Endothelial cell of umbilical vein (primary cell): ENCODE measurements at regions not wholly inside any gene's neighbourhood (a gene's known extent, or its start where the extent isn't known, plus 50 kb on each side); places are given as distances from the start of the nearest gene placed in this dataset.

Experiments used
- BruUV-seq: library from RNA; stranded (reverse); fragments of 400-500 nt; replicated peaks from 2 replicates; lab custom pipeline; 2021; lab: Mats Ljungman, UMichigan
- CTCF ChIA-PET: fragments of 300-600, 350-600 bp; sonication (Branson Sonifier 250); formaldehyde crosslinking; loops from one replicate; lab custom pipeline; 2021; ENCODE audit warnings: antibody characterized with exemption, inconsistent platforms; lab: Charles Lee
- POLR2A ChIA-PET: fragments of 300-600, 350-600 bp; sonication (Branson Sonifier 250); formaldehyde crosslinking; loops from one replicate; lab custom pipeline; 2021; ENCODE audit warnings: antibody characterized with exemption, inconsistent platforms; lab: Charles Lee
- DNase-seq: peaks from one replicate; pipeline ENCODE4 v3.0.0-alpha.2; 2011; ENCODE audit warnings: low read depth, low spot score
- FAIRE-seq: peaks from 2 replicates; lab custom pipeline; 2011; peaks lifted over from hg19 to GRCh38; lab: Jason Lieb, UNC
- H2AFZ ChIP-seq: 2 replicates; pipeline ENCODE4 v1.6.0; 2012; ENCODE audit warnings: low read depth, low read length, control low read depth, inconsistent platforms
- H3K27ac ChIP-seq: 2 replicates; pipeline ENCODE4 v1.5.1; 2011; ENCODE audit warnings: low read depth, mild to moderate bottlenecking, control low read depth, low read length, moderate library complexity; ENCODE audit not compliant: insufficient read depth
- H3K27me3 ChIP-seq, 2 experiments: 2 replicates each; pipeline versions ENCODE4 v1.6.0 to v1.6.1; 2011; ENCODE audit warnings: low read length in 2 of 2, mixed read lengths in 1 of 2; ENCODE audit not compliant: control insufficient read depth in 2 of 2, insufficient read depth in 2 of 2
- H3K36me3 ChIP-seq, 2 experiments: 2 replicates in 1 of 2; 3 replicates in 1 of 2; pipeline ENCODE4 v1.5.1; 2011; ENCODE audit warnings: low read length in 2 of 2, mild to moderate bottlenecking in 1 of 2, moderate library complexity in 1 of 2; ENCODE audit not compliant: control insufficient read depth in 2 of 2, insufficient read depth in 2 of 2; ENCODE audit errors: extremely low read depth in 1 of 2
- H3K4me1 ChIP-seq: 3 replicates; pipeline ENCODE4 v1.5.1; 2011; ENCODE audit warnings: mild to moderate bottlenecking, low read length; ENCODE audit not compliant: control insufficient read depth, insufficient read depth; ENCODE audit errors: extremely low read depth
- H3K4me2 ChIP-seq: 2 replicates; pipeline ENCODE4 v1.6.1; 2011; ENCODE audit warnings: low read length, control low read depth, mixed read lengths; ENCODE audit not compliant: insufficient read depth
- H3K4me3 ChIP-seq, 3 experiments: fragments of 200-600 bp in 1 of 3; sonication (generic), shearing (Covaris generic) in 1 of 3; replicated peaks in 1 of 3; 2 replicates each; pipeline ENCODE4 v1.5.1; 2011 to 2016; ENCODE audit warnings: control low read depth in 3 of 3, low read length in 3 of 3, mild to moderate bottlenecking in 2 of 3, inconsistent platforms in 1 of 3, low read depth in 1 of 3, moderate library complexity in 1 of 3; ENCODE audit not compliant: insufficient read depth in 1 of 3
- H3K79me2 ChIP-seq: 2 replicates; pipeline ENCODE4 v1.6.0; 2012; ENCODE audit warnings: low read length, inconsistent platforms; ENCODE audit not compliant: control insufficient read depth, insufficient read depth
- H3K9ac ChIP-seq: replicated peaks from 2 replicates; pipeline ENCODE3; 2011; ENCODE audit warnings: low read length, control low read depth; ENCODE audit not compliant: insufficient read depth; ENCODE audit errors: extremely low read depth
- H3K9me1 ChIP-seq: replicated peaks from 3 replicates; pipeline ENCODE4 v1.6.0; 2011; ENCODE audit warnings: mild to moderate bottlenecking, low read length; ENCODE audit not compliant: control insufficient read depth, insufficient read depth; ENCODE audit errors: extremely low read depth
- H3K9me3 ChIP-seq: replicated peaks from 2 replicates; pipeline ENCODE4 v1.5.1; 2012; ENCODE audit warnings: low read length, inconsistent platforms; ENCODE audit not compliant: control insufficient read depth, insufficient read depth
- H4K20me1 ChIP-seq: replicated peaks from 2 replicates; pipeline ENCODE3; 2011; ENCODE audit warnings: mild to moderate bottlenecking, low read length; ENCODE audit not compliant: control insufficient read depth, insufficient read depth; ENCODE audit errors: extremely low read depth
- CTCF ChIP-seq, 2 donors: IDR thresholded peaks; 1 replicate in 1 of 2; 2 replicates in 1 of 2; pipeline ENCODE4 v1.5.1; 2011; ENCODE audit warnings: low read length in 2 of 2, mild to moderate bottlenecking in 2 of 2, moderate library complexity in 2 of 2, control low read depth in 1 of 2, inconsistent platforms in 1 of 2, low read depth in 1 of 2; ENCODE audit not compliant: insufficient read depth in 1 of 2; ENCODE audit errors: extremely low read depth in 1 of 2
- EZH2 ChIP-seq: IDR thresholded peaks from 2 replicates; pipeline ENCODE4 v1.6.1; 2012; ENCODE audit warnings: borderline replicate concordance, low read depth, mild to moderate bottlenecking, moderate library complexity, low read length, inconsistent platforms; ENCODE audit not compliant: severe bottlenecking
- FOS ChIP-seq: IDR thresholded peaks from 2 replicates; pipeline ENCODE4 v1.6.1; 2011; ENCODE audit warnings: mild to moderate bottlenecking, low read length, moderate library complexity, borderline replicate concordance; ENCODE audit not compliant: insufficient read depth
- GATA2 ChIP-seq: IDR thresholded peaks from 2 replicates; pipeline ENCODE4 v1.7.0; 2011; ENCODE audit warnings: low read depth, mild to moderate bottlenecking, moderate library complexity, mixed read lengths, low read length; ENCODE audit not compliant: insufficient read length, insufficient read depth
- JUN ChIP-seq: IDR thresholded peaks from 2 replicates; pipeline ENCODE4 v1.6.1; 2011; ENCODE audit warnings: borderline replicate concordance, low read depth; ENCODE audit not compliant: insufficient read length, insufficient read depth
- MYC ChIP-seq: IDR thresholded peaks from one replicate; pipeline ENCODE4 v1.6.1; 2011; ENCODE audit warnings: mild to moderate bottlenecking, low read depth, low read length
- POLR2A ChIP-seq: IDR thresholded peaks from 2 replicates; pipeline ENCODE4 v1.6.1; 2012; ENCODE audit warnings: low read depth, mild to moderate bottlenecking, control low read depth, low read length
- POLR2AphosphoS5 ChIP-seq: IDR thresholded peaks from 2 replicates; pipeline ENCODE4 v1.6.1; 2012; ENCODE audit warnings: low read depth, mild to moderate bottlenecking, control low read depth, low read length, moderate library complexity; ENCODE audit not compliant: insufficient read depth
- dilution Hi-C: fragments of 300-500 bp; cut with MboI; formaldehyde crosslinking; loops from one replicate; pipeline ENCODE4 v1.15.0; 2019; ENCODE audit warnings: low sequenced_read_pairs; ENCODE audit not compliant: extremely low pct_ligation_motif_present
- intact Hi-C: fragments of 100-400 bp; cut with micrococcal nuclease; formaldehyde crosslinking; loops from one replicate; pipeline ENCODE4 v1.10.0; 2022
- TF ChIP-seq, protein P1 (sequence below): IDR thresholded peaks from 2 replicates; pipeline ENCODE4 v1.6.1; 2011; ENCODE audit not compliant: insufficient read depth, insufficient read length

DNA sequence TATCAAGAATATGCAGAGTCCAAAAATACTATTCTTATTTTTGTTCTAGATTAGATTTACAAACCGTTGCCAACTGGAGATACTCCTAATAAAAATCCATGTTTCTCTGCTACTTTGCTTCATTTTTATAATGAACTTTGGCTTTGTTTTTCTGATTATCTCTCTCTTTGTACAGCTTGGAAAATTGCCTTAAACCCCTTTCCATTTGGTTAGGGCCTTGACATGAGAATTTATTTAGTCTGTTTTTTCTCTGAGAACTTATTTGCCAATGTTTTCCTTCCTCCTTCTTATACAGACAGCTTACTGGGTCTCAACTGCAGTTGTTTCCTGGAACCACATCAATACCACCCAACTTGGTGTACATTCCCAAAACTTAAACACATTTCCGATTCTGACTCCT is 555.4 kb downstream of the SLITRK6 start:
- ChIA-PET CTCF (interaction anchor here (1.0 kb wide), 1 partner anchor 32 kb away, joined by 3 read pairs; no protein-coding TSS in a partner anchor), POLR2A (no interaction called here)
- TF ChIP-seq MYC (no peak), EZH2 (no peak), FOS (no peak)
- no peak for FAIRE-seq
- H3K4me3 ChIP-seq, result no peak overlapping the region
- H4K20me1 ChIP-seq, result no peaks in the 10 kb centered on the region
- no peak overlapping the region for H3K27ac ChIP-seq
- no TSS peak for BruUV-seq
- intact Hi-C loops (no loop called here), dilution Hi-C loops (no loop called here)
- no peaks in the 10 kb centered on the region for H3K79me2 ChIP-seq
- no peaks in the 10 kb centered on the region for H3K27me3 ChIP-seq
- no peak overlapping the region for H2AFZ ChIP-seq
- DNase-seq, result no peak
- no peak overlapping the region for H3K9ac ChIP-seq
- peaks cover 7% of the 10 kb centered on the region for H3K4me1 ChIP-seq
- H3K9me1 ChIP-seq, result no peaks in the 10 kb centered on the region
- H3K4me2 ChIP-seq, result no peak overlapping the region
- no peaks in the 10 kb centered on the region for H3K9me3 ChIP-seq
- no peaks in the 10 kb centered on the region for H3K36me3 ChIP-seq

DNA sequence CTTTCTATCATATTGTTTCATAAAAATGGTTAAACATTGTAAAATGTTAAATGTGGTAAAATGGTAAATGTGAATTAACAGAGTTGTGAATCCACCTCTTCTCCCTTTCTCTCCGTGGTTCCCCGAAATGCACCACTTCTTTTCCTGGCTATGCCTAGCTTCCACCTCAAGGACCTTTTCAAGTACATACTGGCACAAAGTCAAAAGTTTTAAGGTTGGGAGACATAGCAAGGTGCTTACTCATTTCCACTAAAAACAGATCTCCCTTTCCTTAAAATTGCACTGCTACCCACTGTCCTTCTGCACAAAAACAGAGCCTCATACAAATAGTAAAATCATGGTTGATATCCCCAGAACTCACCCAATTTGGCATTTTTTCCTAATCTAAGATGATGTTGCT is 558.2 kb downstream of the SLITRK6 start:
- ChIA-PET POLR2A (no interaction called here), CTCF (no interaction called here)
- peak; percentile 44 for DNase-seq
- no peaks in the 10 kb centered on the region for H3K9me1 ChIP-seq
- no TSS peak for BruUV-seq
- no peaks in the 10 kb centered on the region for H4K20me1 ChIP-seq
- TF ChIP-seq, protein P1, sequence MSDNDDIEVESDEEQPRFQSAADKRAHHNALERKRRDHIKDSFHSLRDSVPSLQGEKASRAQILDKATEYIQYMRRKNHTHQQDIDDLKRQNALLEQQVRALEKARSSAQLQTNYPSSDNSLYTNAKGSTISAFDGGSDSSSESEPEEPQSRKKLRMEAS, result no peak
- TF ChIP-seq FOS (no peak), EZH2 (no peak), MYC (no peak), CTCF (IDR thresholded peaks at IDR 0.05; ENCODE audit: extremely low read depth in 1 of 2, insufficient read depth in 1 of 2, low read depth in 1 of 2, low read length in 2 of 2) (no peak), JUN (no peak), GATA2 (no peak), POLR2A (no peak), POLR2AphosphoS5 (no peak)
- peak overlapping the region; percentile 29 for H3K4me2 ChIP-seq
- FAIRE-seq, result peak; percentile 12
- dilution Hi-C loops, result no loop called here
- H3K27ac ChIP-seq, result no peak overlapping the region
- no peaks in the 10 kb centered on the region for H3K36me3 ChIP-seq
- intact Hi-C loops, result no loop called here
- no peak overlapping the region for H3K9ac ChIP-seq
- no peaks in the 10 kb centered on the region for H3K79me2 ChIP-seq
- peaks cover 11% of the 10 kb centered on the region for H3K4me1 ChIP-seq
- no peak overlapping the region for H3K4me3 ChIP-seq
- H3K9me3 ChIP-seq, result no peaks in the 10 kb centered on the region
- no peak overlapping the region for H2AFZ ChIP-seq
- H3K27me3 ChIP-seq, result no peaks in the 10 kb centered on the region
